ENCODE measurements at regions not wholly inside any gene's neighbourhood (a gene's known extent, or its start where the extent isn't known, plus 50 kb on each side); places are given as distances from the start of the nearest gene placed in this dataset.

DNA sequence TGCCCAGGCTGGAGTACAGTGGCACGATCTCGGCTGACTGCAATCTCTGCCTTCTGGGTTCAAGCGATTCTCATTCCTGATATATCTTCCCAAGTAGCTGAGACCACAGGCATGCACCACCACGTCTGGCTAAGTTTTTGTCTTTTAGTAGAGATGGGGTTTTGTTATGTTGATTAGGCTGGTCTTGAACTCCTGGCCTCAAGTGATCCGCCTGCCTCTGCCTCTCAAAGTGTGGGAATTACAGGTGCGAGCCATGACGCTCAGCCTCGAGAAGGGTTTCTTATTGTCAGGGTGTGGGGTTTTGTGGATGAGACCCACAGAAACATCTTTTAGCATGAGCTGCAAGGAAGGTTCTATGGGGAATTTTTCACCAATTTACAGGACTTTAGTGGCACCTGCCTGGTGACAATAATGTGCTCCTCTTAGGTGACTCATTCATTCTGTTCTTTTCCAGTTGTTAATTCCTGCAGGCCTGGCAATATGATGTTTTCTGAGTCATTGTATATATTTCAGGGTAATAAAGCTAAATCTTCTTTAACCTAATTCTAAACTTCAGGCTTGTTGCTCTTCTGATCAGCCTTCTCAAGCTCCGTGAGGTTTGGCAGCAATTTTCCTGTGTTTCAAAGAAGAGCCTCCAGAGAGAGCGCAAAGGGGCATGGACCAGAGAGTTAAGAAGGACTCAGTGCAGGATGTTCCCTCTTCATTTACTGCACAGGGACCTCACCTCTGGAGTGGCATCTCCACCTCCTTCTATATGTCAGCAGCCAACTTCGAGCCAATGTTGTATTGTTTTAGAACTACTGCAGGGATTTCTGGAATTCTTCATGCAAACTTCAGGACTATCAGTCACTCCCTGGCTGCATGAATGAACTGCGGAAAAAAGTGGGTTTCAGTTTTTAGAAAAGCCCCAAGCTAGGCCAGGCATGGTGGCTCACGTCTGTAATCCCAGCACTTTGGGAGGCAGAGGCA lies 77.8 kb upstream of the ZNF618 start:
- TF ChIP-seq, protein P1, sequence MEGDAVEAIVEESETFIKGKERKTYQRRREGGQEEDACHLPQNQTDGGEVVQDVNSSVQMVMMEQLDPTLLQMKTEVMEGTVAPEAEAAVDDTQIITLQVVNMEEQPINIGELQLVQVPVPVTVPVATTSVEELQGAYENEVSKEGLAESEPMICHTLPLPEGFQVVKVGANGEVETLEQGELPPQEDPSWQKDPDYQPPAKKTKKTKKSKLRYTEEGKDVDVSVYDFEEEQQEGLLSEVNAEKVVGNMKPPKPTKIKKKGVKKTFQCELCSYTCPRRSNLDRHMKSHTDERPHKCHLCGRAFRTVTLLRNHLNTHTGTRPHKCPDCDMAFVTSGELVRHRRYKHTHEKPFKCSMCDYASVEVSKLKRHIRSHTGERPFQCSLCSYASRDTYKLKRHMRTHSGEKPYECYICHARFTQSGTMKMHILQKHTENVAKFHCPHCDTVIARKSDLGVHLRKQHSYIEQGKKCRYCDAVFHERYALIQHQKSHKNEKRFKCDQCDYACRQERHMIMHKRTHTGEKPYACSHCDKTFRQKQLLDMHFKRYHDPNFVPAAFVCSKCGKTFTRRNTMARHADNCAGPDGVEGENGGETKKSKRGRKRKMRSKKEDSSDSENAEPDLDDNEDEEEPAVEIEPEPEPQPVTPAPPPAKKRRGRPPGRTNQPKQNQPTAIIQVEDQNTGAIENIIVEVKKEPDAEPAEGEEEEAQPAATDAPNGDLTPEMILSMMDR (IDR thresholded peaks at IDR 0.05; ENCODE audit: insufficient read depth, low read length, missing control alignments) = no peak
- CTCF ChIA-PET = interaction anchor here (1.1 to 3.3 kb wide), 3 partner anchors 9 to 236 kb away, joined by 3 to 24 read pairs (median 5); no protein-coding TSS in a partner anchor
- POLR2A ChIA-PET = no interaction called here
- DNase-seq (ENCODE audit: low read depth, low spot score) = no peak
- H3K4me3 ChIP-seq (ENCODE audit: low read depth, low read length) = no peak overlapping the region

DNA sequence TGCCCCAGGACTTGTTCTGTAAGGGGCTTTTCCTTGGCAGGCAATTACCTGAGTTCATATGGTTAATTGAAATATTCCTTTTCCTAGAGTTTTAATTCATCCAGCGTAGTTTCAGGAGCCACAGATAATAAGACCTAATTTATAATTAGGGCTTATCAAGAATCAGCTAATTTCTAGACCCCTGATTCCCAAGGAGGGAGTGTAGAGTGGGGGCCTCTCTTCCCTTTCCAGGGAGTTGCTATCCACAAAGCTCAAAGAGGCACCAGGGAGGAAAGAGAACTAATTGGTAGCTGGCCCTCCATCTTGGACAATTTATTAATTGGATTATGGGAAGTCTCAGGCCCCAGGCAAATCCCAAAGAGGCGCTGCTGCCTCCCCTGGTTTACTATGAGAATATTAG lies 75.8 kb upstream of the ZNF618 start:
- H3K4me3 ChIP-seq (ENCODE audit: low read depth, low read length) = no peak overlapping the region
- TF ChIP-seq, protein P1 (IDR thresholded peaks at IDR 0.05; ENCODE audit: insufficient read depth, low read length, missing control alignments) = no peak
- ChIA-PET POLR2A (no interaction called here), CTCF (interaction anchor here (1.1 to 3.3 kb wide), 3 partner anchors 7 to 10 kb away, joined by 4 to 24 read pairs (median 5); no protein-coding TSS in a partner anchor)
- DNase-seq (ENCODE audit: low read depth, low spot score) = no peak

DNA sequence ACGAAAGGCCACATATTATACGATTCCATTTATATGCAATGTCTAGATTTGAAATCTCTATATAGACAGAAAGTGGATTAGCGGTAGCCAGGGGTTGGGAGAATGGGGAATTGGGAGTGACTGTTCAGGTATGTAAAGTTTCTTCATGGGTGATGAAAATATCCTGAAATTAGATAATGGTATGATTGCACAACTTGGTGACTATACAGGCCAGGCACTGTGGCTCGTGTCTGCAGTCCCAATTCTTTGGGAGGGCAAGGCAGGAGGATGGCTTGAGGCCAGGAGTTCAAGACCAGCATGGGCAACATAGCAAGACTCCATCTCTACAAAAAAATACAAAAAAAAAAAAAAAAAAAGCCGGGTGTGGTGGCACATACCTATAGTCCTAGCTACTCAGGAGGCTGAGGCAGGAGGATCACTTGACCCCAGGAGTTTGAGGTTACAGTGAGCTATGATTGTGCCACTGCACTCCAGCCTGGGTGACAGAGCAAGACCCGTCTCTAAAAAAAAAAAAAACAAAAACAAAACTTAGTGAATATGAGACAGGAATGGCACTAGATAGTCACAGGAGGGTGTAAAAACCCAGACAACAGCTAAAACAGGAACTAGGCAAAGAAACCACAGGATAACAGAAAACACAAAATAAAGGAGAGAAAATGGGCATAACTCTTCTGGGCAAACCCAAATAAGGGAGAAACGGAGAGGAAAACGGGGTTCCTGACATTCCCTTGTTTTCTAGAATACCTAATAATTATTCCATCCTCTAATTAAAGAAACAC lies 72.1 kb upstream of the ZNF618 start:
- POLR2A ChIA-PET = no interaction called here
- TF ChIP-seq, protein P1 (IDR thresholded peaks at IDR 0.05; ENCODE audit: insufficient read depth, low read length, missing control alignments) = no peak
- CTCF ChIA-PET = interaction anchor here (0.5 to 2.1 kb wide), 6 partner anchors 10 to 278 kb away, joined by 3 to 5 read pairs (median 4); no protein-coding TSS in a partner anchor
- no peak for DNase-seq (ENCODE audit: low read depth, low spot score)
- no peak overlapping the region for H3K4me3 ChIP-seq (ENCODE audit: low read depth, low read length)

DNA sequence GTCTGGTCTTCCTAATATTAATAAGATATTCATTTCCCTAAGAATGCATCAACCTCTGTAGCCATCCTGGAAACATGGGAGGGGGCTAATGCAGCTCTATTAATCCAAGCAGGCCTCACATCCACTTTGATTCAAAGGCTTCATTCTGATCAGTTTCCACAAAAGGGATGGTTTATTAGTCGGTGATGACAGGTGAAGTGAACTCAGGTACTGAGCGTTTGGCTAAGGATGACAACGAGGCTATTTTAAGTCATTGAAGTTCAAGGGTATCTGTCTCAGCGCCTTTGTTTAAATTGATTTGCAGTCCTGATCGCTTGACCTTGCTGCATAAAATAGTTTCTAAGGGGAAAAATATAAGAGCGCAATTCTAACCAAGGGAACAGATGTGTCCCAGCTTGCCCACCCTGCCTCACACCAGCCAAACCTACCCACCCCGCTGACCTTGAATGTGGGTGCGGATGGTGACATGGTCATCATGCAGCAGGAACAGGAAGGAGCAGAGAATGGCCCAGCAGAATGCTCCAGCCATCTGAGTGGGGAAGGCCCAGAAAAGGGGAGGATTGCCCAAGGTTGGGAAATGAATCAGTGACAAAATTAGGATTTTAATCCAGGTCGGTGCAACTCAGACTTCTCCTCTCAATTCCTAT lies 70.5 kb upstream of the ZNF618 start:
- ChIA-PET CTCF (interaction anchor here (1.3 to 5.3 kb wide), 10 partner anchors 10 to 277 kb away, joined by 3 to 45 read pairs (median 12); no protein-coding TSS in a partner anchor), POLR2A (no interaction called here)
- no peak for DNase-seq (ENCODE audit: low read depth, low spot score)
- no peak overlapping the region for H3K4me3 ChIP-seq (ENCODE audit: low read depth, low read length)
- TF ChIP-seq, protein P1 (IDR thresholded peaks at IDR 0.05; ENCODE audit: insufficient read depth, low read length, missing control alignments) = no peak

DNA sequence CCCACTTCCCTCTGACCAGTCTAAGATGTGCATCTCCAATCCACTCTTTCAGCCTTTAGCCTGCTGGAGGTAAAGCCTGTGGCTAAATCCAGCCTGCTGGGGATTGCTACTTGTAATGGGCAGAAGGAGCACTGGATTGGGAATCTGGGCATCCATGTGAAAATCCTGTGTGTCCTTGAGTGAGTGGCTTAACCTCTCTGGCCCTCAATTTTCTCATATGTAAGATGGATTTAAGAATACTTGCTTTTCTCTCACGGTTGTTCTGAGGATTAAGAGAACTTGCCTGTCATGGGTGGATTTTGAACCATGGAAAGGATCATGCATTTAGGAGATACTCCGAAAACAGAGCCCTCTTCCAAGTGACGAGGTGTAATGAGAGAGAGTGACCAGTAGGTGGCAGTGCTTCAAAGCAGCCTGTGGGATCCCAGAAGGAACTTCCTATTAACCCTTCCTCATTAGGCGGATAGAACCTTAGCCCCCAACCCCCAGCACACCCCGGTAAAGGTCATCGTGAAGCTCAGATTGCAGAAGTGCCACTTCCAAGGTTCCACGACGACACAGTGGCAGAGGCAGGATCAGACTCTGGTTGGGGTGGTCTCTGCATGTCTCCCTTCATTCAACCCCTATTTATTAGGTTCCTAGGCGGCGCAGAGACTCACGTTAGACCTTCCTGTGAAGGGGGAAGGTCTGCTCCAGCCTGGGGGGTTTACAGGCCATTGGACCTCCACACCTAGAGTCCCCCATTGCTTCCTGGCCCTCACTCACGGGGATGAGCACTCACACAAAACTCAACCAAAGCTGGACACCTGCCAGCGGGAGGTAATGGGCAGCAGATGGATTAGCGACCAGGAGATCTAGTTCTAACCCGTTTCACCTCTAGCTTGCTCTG lies 68.7 kb upstream of the ZNF618 start:
- peak overlapping the region; percentile 33 for H3K4me3 ChIP-seq (ENCODE audit: low read depth, low read length)
- ChIA-PET CTCF (interaction anchor here (0.6 to 5.3 kb wide), 69 partner anchors 8 to 484 kb away, joined by 3 to 45 read pairs (median 4); partner anchors contain the start of gene AMBP), POLR2A (no interaction called here)
- DNase-seq (ENCODE audit: low read depth, low spot score) = no peak
- TF ChIP-seq, protein P1 (IDR thresholded peaks at IDR 0.05; ENCODE audit: insufficient read depth, low read length, missing control alignments) = peak; percentile 88

Measured in AG04449 (cell line).